MM.1S (cell line): ENCODE measurements at regions not wholly inside any gene's neighbourhood (a gene's known extent, or its start where the extent isn't known, plus 50 kb on each side); places are given as distances from the start of the nearest gene placed in this dataset.

Source experiments
- DNase-seq: peaks from one replicate; pipeline ENCODE4 v3.0.0-alpha.2; 2015
- H2AFZ ChIP-seq: fragments of 300-600 bp; sonication (generic); 2 replicates; pipeline ENCODE4 v1.6.0; 2016; ENCODE audit warnings: antibody characterized with exemption, low read length
- H3F3A ChIP-seq: fragments of 300-600 bp; sonication (generic); 2 replicates; pipeline ENCODE4 v1.6.1; 2016; ENCODE audit warnings: mild to moderate bottlenecking, antibody characterized with exemption, low read length, moderate library complexity, mixed read lengths; ENCODE audit not compliant: insufficient read depth
- H3K27ac ChIP-seq: fragments of 300-600 bp; sonication (generic); 2 replicates; pipeline ENCODE4 v1.5.1; 2016; ENCODE audit warnings: mild to moderate bottlenecking, low read length
- H3K27me3 ChIP-seq: fragments of 300-600 bp; sonication (generic); replicated peaks from 2 replicates; pipeline ENCODE4 v1.6.0; 2016; ENCODE audit warnings: low read length; ENCODE audit not compliant: insufficient read depth
- H3K36me3 ChIP-seq: fragments of 300-600 bp; sonication (generic); replicated peaks from 2 replicates; pipeline ENCODE4 v1.6.1; 2016; ENCODE audit warnings: mild to moderate bottlenecking, low read length, mixed read lengths; ENCODE audit not compliant: insufficient read depth
- H3K4me1 ChIP-seq: fragments of 300-600 bp; sonication (generic); 2 replicates; pipeline ENCODE4 v1.6.1; 2016; ENCODE audit warnings: low read length, mixed read lengths
- H3K4me2 ChIP-seq: fragments of 300-600 bp; sonication (generic); 2 replicates; pipeline ENCODE4 v1.6.0; 2016; ENCODE audit warnings: low read depth, low read length
- H3K4me3 ChIP-seq: fragments of 300-600 bp; sonication (generic); 2 replicates; pipeline ENCODE4 v1.5.1; 2016; ENCODE audit warnings: low read length, mixed read lengths
- H3K79me2 ChIP-seq: fragments of 300-600 bp; sonication (generic); 2 replicates; pipeline ENCODE4 v1.6.1; 2016; ENCODE audit warnings: mixed run types, low read length, mixed read lengths
- H3K9ac ChIP-seq: fragments of 300-600 bp; sonication (generic); 2 replicates; pipeline ENCODE4 v1.6.1; 2016; ENCODE audit warnings: low read length, mixed read lengths
- H3K9me2 ChIP-seq: fragments of 300-600 bp; sonication (generic); replicated peaks from 2 replicates; pipeline ENCODE4 v1.6.1; 2016; ENCODE audit warnings: mild to moderate bottlenecking, low read length, mixed read lengths; ENCODE audit not compliant: insufficient read depth
- H3K9me3 ChIP-seq: fragments of 300-600 bp; sonication (generic); replicated peaks from 2 replicates; pipeline ENCODE4 v1.6.1; 2016; ENCODE audit warnings: mild to moderate bottlenecking, low read length, mixed read lengths; ENCODE audit not compliant: insufficient read depth
- H4K20me1 ChIP-seq: fragments of 300-600 bp; sonication (generic); 2 replicates; pipeline ENCODE4 v1.6.1; 2016; ENCODE audit warnings: mild to moderate bottlenecking, low read length, moderate library complexity, mixed read lengths; ENCODE audit not compliant: insufficient read depth
- EZH2 ChIP-seq: fragments of 300-600 bp; sonication (generic); optimal IDR thresholded peaks from 2 replicates; pipeline ENCODE3; 2017; ENCODE audit warnings: low read depth, mild to moderate bottlenecking, antibody characterized with exemption, low read length, mixed read lengths
- EZH2phosphoT487 ChIP-seq: fragments of 300-600 bp; sonication (generic); IDR thresholded peaks from 2 replicates; pipeline ENCODE4 v1.6.1; 2018; ENCODE audit warnings: antibody characterized with exemption, low read length
- TF ChIP-seq, protein P1 (sequence below): fragments of 300-600 bp; sonication (generic); IDR thresholded peaks from 2 replicates; pipeline ENCODE4 v1.5.1; 2016; ENCODE audit warnings: antibody characterized with exemption, low read length, mixed read lengths

DNA sequence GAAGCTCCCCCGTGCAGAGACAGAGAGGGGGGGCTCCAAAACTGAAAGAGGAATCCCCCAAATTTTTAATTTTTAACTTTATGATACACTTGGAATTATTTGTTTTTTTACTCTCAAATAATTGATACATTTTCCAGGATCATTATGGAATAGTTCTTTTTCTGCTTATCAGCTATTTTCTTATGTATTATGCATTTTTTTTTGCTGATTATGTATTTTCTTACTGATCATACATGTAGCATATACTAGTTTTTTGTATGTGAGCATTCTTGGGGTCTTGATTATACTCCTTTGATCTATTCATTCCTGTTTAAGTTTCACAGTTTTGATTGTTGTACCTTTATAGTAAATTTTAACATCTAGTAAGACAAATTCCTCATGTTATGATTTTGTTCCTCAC lies 55.5 kb upstream of the LDHB start:
- TF ChIP-seq, protein P1, sequence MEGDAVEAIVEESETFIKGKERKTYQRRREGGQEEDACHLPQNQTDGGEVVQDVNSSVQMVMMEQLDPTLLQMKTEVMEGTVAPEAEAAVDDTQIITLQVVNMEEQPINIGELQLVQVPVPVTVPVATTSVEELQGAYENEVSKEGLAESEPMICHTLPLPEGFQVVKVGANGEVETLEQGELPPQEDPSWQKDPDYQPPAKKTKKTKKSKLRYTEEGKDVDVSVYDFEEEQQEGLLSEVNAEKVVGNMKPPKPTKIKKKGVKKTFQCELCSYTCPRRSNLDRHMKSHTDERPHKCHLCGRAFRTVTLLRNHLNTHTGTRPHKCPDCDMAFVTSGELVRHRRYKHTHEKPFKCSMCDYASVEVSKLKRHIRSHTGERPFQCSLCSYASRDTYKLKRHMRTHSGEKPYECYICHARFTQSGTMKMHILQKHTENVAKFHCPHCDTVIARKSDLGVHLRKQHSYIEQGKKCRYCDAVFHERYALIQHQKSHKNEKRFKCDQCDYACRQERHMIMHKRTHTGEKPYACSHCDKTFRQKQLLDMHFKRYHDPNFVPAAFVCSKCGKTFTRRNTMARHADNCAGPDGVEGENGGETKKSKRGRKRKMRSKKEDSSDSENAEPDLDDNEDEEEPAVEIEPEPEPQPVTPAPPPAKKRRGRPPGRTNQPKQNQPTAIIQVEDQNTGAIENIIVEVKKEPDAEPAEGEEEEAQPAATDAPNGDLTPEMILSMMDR, result no peak
- no peak for TF ChIP-seq EZH2phosphoT487
- no peak for TF ChIP-seq EZH2
- Histone ChIP-seq H3K27me3 (no peaks in the 10 kb centered on the region), H2AFZ (no peak overlapping the region)

DNA sequence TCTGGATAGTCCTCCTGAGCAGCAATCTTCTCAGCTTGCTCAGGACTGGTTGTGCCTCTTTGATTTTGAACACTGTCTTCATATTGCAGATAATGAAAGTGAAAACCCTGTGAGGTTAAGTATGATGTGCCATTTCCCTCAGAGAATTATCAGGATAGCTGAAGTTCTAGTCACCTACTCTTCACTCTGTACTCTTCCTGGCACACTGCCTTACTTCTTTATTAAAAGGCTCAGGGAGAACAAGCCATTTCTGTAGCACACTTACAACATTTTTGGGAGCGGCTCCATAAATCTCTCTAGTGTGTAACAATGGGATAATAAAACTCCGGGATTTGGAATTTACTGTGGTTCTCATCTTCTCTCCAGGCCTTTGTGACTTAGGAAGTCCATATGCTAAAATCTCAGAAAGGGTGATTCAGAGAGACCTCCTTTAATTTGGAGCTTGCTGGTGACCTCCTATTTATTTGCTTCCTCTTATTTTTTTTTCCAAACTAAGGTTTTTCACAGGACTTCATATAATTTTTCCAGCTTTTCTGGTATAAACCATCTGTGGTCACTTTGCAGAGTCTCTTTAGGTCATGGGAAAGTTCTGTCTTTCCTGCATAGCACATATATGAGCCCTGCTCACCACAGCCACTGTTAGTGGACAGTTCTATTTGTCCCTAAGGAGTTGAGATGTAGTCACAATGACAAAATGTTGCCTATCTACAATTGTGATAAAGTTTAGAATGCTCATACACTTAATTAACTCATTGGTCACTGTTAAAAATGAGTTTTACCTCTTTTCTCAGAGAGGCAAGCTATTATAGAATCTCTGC lies 53.5 kb upstream of the LDHB start:
- H3K27me3 ChIP-seq, result no peaks in the 10 kb centered on the region
- H3F3A ChIP-seq, result no peaks in the 10 kb centered on the region
- H3K9me2 ChIP-seq, result no peaks in the 10 kb centered on the region
- no peaks in the 10 kb centered on the region for H3K36me3 ChIP-seq
- H3K4me1 ChIP-seq, result no peaks in the 10 kb centered on the region
- H3K79me2 ChIP-seq, result no peaks in the 10 kb centered on the region
- TF ChIP-seq EZH2 (no peak), EZH2phosphoT487 (no peak)
- TF ChIP-seq, protein P1, result no peak
- DNase-seq, result peak; percentile 38
- H3K4me2 ChIP-seq, result peak overlapping the region; percentile 35; the same call in 1 of the 2 replicates
- H3K27ac ChIP-seq, result no peak overlapping the region
- no peaks in the 10 kb centered on the region for H3K9me3 ChIP-seq
- H4K20me1 ChIP-seq, result no peaks in the 10 kb centered on the region
- peak overlapping the region; percentile 58 for H2AFZ ChIP-seq
- no peak overlapping the region for H3K9ac ChIP-seq
- H3K4me3 ChIP-seq, result no peak overlapping the region

More for the DNA sequence above, 55.5 kb upstream of the LDHB start:
- no peak for DNase-seq
- Histone ChIP-seq H3K36me3 (no peaks in the 10 kb centered on the region), H3K4me3 (no peak overlapping the region), H3K79me2 (no peaks in the 10 kb centered on the region), H3K27ac (no peak overlapping the region), H3K9me3 (no peaks in the 10 kb centered on the region), H3K4me1 (no peaks in the 10 kb centered on the region), H3K4me2 (no peak overlapping the region), H3F3A (no peaks in the 10 kb centered on the region), H4K20me1 (no peaks in the 10 kb centered on the region), H3K9me2 (no peaks in the 10 kb centered on the region), H3K9ac (no peak overlapping the region)
